Loucy (cell line): ENCODE measurements at regions not wholly inside any gene's neighbourhood (a gene's known extent, or its start where the extent isn't known, plus 50 kb on each side); places are given as distances from the start of the nearest gene placed in this dataset.

Experiments
- H2AFZ ChIP-seq: fragments of 200-600 bp; sonication (generic); 2 replicates; pipeline ENCODE4 v1.6.0; 2016; ENCODE audit warnings: antibody characterized with exemption, mild to moderate bottlenecking, low read length, moderate library complexity
- H3F3A ChIP-seq: fragments of 200-600 bp; 2 replicates; pipeline ENCODE4 v1.6.0; 2016; ENCODE audit warnings: antibody characterized with exemption, low read depth, mild to moderate bottlenecking
- H3K27me3 ChIP-seq: fragments of 200-600 bp; sonication (generic); 2 replicates; pipeline ENCODE4 v1.6.1; 2014; ENCODE audit warnings: low read length, mild to moderate bottlenecking; ENCODE audit not compliant: insufficient read depth, poor library complexity, severe bottlenecking
- H3K36me3 ChIP-seq: fragments of 200-600 bp; sonication (generic); 2 replicates; pipeline ENCODE4 v1.6.1; 2016; ENCODE audit warnings: low read length; ENCODE audit not compliant: insufficient read depth
- H3K4me1 ChIP-seq: fragments of 200-600 bp; sonication (generic); 2 replicates; pipeline ENCODE4 v1.5.1; 2014; ENCODE audit warnings: low read length, mild to moderate bottlenecking; ENCODE audit not compliant: insufficient read depth, poor library complexity, severe bottlenecking
- H3K4me2 ChIP-seq: fragments of 200-600 bp; sonication (generic); 2 replicates; pipeline ENCODE4 v1.6.0; 2014; ENCODE audit warnings: antibody characterized with exemption, low read length, low read depth, mild to moderate bottlenecking; ENCODE audit not compliant: poor library complexity, severe bottlenecking
- H3K4me3 ChIP-seq: fragments of 200-600 bp; sonication (generic); 2 replicates; pipeline ENCODE4 v1.5.1; 2014; ENCODE audit warnings: low read length, mild to moderate bottlenecking, mixed read lengths; ENCODE audit not compliant: poor library complexity, severe bottlenecking
- H3K79me2 ChIP-seq: fragments of 200-600 bp; sonication (generic); 2 replicates; pipeline ENCODE4 v1.6.1; 2014; ENCODE audit warnings: low read length; ENCODE audit not compliant: insufficient read depth
- H3K9ac ChIP-seq: fragments of 200-600 bp; sonication (generic); 2 replicates; pipeline ENCODE4 v1.6.0; 2014; ENCODE audit warnings: mild to moderate bottlenecking, low read depth, low read length, moderate library complexity; ENCODE audit not compliant: poor library complexity, severe bottlenecking
- H3K9me2 ChIP-seq: fragments of 200-600 bp; sonication (generic); replicated peaks from 2 replicates; pipeline ENCODE4 v1.6.1; 2016; ENCODE audit warnings: low read depth, low read length, mixed read lengths
- H3K9me3 ChIP-seq: fragments of 200-600 bp; sonication (generic); 2 replicates; pipeline ENCODE4 v1.6.1; 2014; ENCODE audit warnings: mild to moderate bottlenecking, antibody characterized with exemption, low read length, low read depth; ENCODE audit not compliant: insufficient read depth
- H4K20me1 ChIP-seq: fragments of 200-600 bp; sonication (generic); 2 replicates; pipeline ENCODE4 v1.6.0; 2014; ENCODE audit warnings: antibody characterized with exemption, low read length, mild to moderate bottlenecking; ENCODE audit not compliant: insufficient read depth, poor library complexity, severe bottlenecking
- EZH2phosphoT487 ChIP-seq: fragments of 200-600 bp; IDR thresholded peaks from 2 replicates; pipeline ENCODE4 v1.6.1; 2018; ENCODE audit warnings: antibody characterized with exemption, mild to moderate bottlenecking, moderate library complexity, borderline replicate concordance
- TF ChIP-seq, protein P1 (sequence below): fragments of 200-600 bp; sonication (generic); conservative IDR thresholded peaks from 2 replicates; pipeline ENCODE4 v1.5.1; 2014; ENCODE audit warnings: mild to moderate bottlenecking, antibody characterized with exemption, low read length

DNA sequence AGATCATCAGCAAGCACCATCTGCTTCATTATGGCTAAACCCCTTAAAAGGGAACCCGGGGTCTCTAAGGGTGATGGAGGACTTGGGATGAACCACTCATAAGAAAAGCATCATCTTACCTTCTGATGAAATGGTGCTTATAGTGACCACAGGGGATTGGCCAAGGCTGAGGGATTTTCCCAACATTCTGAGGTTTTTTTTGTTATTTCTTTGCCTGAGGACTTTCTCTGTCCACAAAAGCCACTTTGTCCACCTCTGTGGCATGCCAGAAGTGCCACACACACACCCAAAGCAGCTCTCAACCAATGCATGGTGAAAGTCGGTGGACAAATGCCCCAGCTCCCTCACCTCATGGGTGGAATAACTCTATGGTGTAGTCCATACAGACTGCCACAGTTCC is 79.3 kb upstream of the TOP1 start:
- Histone ChIP-seq H3K4me1 (peaks cover 43% of the 10 kb centered on the region), H3K27me3 (no peaks in the 10 kb centered on the region), H3K79me2 (no peaks in the 10 kb centered on the region), H2AFZ (no peak overlapping the region), H3K9me3 (no peaks in the 10 kb centered on the region), H3K9me2 (no peaks in the 10 kb centered on the region), H4K20me1 (no peaks in the 10 kb centered on the region), H3K36me3 (no peaks in the 10 kb centered on the region), H3F3A (no peaks in the 10 kb centered on the region), H3K4me2 (no peak overlapping the region), H3K4me3 (no peak overlapping the region), H3K9ac (no peak overlapping the region)
- no peak for TF ChIP-seq EZH2phosphoT487
- TF ChIP-seq, protein P1, sequence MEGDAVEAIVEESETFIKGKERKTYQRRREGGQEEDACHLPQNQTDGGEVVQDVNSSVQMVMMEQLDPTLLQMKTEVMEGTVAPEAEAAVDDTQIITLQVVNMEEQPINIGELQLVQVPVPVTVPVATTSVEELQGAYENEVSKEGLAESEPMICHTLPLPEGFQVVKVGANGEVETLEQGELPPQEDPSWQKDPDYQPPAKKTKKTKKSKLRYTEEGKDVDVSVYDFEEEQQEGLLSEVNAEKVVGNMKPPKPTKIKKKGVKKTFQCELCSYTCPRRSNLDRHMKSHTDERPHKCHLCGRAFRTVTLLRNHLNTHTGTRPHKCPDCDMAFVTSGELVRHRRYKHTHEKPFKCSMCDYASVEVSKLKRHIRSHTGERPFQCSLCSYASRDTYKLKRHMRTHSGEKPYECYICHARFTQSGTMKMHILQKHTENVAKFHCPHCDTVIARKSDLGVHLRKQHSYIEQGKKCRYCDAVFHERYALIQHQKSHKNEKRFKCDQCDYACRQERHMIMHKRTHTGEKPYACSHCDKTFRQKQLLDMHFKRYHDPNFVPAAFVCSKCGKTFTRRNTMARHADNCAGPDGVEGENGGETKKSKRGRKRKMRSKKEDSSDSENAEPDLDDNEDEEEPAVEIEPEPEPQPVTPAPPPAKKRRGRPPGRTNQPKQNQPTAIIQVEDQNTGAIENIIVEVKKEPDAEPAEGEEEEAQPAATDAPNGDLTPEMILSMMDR: no peak

DNA sequence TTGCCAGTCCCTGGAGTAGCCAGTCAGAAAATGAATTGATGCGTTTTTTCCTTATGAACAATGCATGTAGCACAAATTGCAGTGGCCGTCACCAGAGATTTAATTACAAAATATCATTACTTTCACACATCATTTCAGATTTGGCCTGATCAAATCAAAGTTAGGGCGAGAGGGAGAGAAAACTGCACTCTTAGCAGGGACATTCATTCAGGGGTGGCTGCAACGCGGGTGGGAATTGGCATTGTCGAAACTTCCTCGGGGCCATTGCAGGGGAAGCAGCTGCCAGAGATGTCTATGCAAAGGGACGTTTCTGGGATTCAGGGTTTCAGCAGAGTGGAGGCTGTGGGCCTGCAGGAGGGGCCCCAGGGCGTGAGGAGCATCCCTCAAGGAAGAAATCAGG is 76.5 kb upstream of the TOP1 start:
- no peaks in the 10 kb centered on the region for H3K36me3 ChIP-seq
- H3K9ac ChIP-seq: no peak overlapping the region
- no peaks in the 10 kb centered on the region for H3K27me3 ChIP-seq
- H3F3A ChIP-seq: no peaks in the 10 kb centered on the region
- H3K79me2 ChIP-seq: no peaks in the 10 kb centered on the region
- peaks cover 17% of the 10 kb centered on the region for H3K4me1 ChIP-seq
- no peak for TF ChIP-seq EZH2phosphoT487
- TF ChIP-seq, protein P1: no peak
- no peak overlapping the region for H3K4me3 ChIP-seq
- H3K9me2 ChIP-seq: no peaks in the 10 kb centered on the region
- no peaks in the 10 kb centered on the region for H3K9me3 ChIP-seq
- H4K20me1 ChIP-seq: no peaks in the 10 kb centered on the region
- H2AFZ ChIP-seq: no peak overlapping the region
- H3K4me2 ChIP-seq: no peak overlapping the region

DNA sequence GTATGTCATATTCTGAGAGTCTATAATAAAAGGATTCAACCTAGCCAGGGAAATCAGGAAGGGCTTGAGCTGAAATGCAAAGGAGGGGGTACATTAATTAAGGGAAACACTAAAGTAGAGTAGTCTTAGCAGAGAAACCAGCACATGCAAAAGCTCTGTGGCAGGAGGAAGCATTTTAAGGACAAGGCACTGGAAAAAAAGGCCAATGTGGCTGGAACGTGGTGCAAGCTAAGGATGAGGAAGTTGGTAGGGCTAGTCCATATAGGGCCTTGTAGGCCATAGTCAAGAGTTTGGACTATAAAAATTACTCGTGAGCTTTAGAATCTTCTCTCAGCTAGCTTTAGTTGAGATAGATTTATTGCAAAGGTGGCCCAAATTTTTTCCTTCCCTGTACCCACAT is 75.2 kb upstream of the TOP1 start:
- Histone ChIP-seq H3K27me3 (no peaks in the 10 kb centered on the region), H3K9me3 (no peaks in the 10 kb centered on the region), H2AFZ (no peak overlapping the region), H3K4me2 (no peak overlapping the region), H4K20me1 (no peaks in the 10 kb centered on the region), H3K4me3 (no peak overlapping the region), H3F3A (no peaks in the 10 kb centered on the region), H3K36me3 (no peaks in the 10 kb centered on the region), H3K9ac (no peak overlapping the region), H3K9me2 (no peaks in the 10 kb centered on the region), H3K4me1 (peaks cover 11% of the 10 kb centered on the region), H3K79me2 (no peaks in the 10 kb centered on the region)
- TF ChIP-seq, protein P1: no peak
